ENCODE measurements at regions not wholly inside any gene's neighbourhood (a gene's known extent, or its start where the extent isn't known, plus 50 kb on each side); places are given as distances from the start of the nearest gene placed in this dataset.

DNA sequence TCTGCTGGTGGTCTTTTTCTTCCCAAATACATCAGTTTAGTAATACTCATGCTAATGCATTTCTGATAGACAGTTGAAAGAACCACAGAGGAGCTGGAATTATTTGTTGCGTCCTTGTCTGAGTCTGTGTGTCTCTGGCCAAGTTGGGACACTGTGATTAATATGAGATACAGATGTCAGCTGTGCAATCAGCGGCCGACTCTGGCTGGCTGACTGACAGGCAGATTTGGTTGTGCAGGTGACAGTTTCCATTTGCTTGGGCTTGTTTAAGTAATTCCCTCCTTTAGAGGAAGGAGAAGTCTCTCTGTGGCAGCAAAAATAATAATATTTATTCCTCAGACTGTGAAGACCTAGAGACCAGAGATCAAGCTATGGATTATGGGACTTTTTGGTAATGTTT, 176.2 kb upstream of the CHRM2 start (continued):
- no peak for TF ChIP-seq NANOG (IDR thresholded peaks at IDR 0.05; ENCODE audit: insufficient read depth, low read depth, low read length, poor library complexity, severe bottlenecking)
- TF ChIP-seq SIX5 (IDR thresholded peaks at IDR 0.05; ENCODE audit: low read depth, low read length): no peak
- TF ChIP-seq, protein P1, sequence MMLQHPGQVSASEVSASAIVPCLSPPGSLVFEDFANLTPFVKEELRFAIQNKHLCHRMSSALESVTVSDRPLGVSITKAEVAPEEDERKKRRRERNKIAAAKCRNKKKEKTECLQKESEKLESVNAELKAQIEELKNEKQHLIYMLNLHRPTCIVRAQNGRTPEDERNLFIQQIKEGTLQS (IDR thresholded peaks at IDR 0.05; ENCODE audit: insufficient read depth, low read depth, low read length): no peak
- TF ChIP-seq RXRA (IDR thresholded peaks at IDR 0.05; ENCODE audit: insufficient read depth, low read depth, low read length): no peak
